ENCODE measurements at regions not wholly inside any gene's neighbourhood (a gene's known extent, or its start where the extent isn't known, plus 50 kb on each side); places are given as distances from the start of the nearest gene placed in this dataset.

- H3K4me3 ChIP-seq (replicated peaks in 1 of 2; ENCODE audit: low read depth in 2 of 2, low read length in 2 of 2): no peak overlapping the region
- TF ChIP-seq, protein P1, sequence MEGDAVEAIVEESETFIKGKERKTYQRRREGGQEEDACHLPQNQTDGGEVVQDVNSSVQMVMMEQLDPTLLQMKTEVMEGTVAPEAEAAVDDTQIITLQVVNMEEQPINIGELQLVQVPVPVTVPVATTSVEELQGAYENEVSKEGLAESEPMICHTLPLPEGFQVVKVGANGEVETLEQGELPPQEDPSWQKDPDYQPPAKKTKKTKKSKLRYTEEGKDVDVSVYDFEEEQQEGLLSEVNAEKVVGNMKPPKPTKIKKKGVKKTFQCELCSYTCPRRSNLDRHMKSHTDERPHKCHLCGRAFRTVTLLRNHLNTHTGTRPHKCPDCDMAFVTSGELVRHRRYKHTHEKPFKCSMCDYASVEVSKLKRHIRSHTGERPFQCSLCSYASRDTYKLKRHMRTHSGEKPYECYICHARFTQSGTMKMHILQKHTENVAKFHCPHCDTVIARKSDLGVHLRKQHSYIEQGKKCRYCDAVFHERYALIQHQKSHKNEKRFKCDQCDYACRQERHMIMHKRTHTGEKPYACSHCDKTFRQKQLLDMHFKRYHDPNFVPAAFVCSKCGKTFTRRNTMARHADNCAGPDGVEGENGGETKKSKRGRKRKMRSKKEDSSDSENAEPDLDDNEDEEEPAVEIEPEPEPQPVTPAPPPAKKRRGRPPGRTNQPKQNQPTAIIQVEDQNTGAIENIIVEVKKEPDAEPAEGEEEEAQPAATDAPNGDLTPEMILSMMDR (IDR thresholded peaks at IDR 0.05; ENCODE audit: low read depth, low read length): no peak
- no peak for DNase-seq (ENCODE audit: low read depth in 2 of 2)
Measured at GRCh38 chr13:58843071-58843470, 1211.5 kb downstream of the PCDH17 start.

GRCh38 chr13:58843567-58843966 lies 1212.0 kb downstream of the PCDH17 start:
- TF ChIP-seq, protein P1 (IDR thresholded peaks at IDR 0.05; ENCODE audit: low read depth, low read length): no peak

DNA sequence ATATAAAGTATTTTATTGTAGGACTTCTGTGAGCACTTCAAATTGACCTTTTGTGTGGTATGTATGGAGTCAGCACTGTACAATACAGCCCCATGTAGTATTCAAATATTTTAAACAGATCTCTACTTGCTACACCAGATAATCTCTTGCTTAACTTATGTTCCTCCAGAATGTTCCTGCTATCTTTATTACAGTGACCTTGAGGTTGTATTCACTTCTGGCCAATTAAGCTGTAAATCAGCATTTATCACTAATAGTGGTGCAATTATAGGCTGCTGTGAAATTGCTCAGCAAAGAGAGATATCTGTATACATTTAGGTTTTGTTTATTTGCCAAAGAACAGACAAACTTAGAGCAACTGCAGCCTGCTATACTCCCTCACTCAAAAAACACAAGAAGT lies 1218.6 kb downstream of the PCDH17 start:
- H3K4me3 ChIP-seq (replicated peaks in 1 of 2; ENCODE audit: low read depth in 2 of 2, low read length in 2 of 2): no peak overlapping the region
- TF ChIP-seq, protein P1 (IDR thresholded peaks at IDR 0.05; ENCODE audit: low read depth, low read length): no peak
- no peak for DNase-seq (ENCODE audit: low read depth in 2 of 2)

More at GRCh38 chr13:58843567-58843966, 1212.0 kb downstream of the PCDH17 start:
- DNase-seq (ENCODE audit: low read depth in 2 of 2): no peak
- no peak overlapping the region for H3K4me3 ChIP-seq (replicated peaks in 1 of 2; ENCODE audit: low read depth in 2 of 2, low read length in 2 of 2)

DNA sequence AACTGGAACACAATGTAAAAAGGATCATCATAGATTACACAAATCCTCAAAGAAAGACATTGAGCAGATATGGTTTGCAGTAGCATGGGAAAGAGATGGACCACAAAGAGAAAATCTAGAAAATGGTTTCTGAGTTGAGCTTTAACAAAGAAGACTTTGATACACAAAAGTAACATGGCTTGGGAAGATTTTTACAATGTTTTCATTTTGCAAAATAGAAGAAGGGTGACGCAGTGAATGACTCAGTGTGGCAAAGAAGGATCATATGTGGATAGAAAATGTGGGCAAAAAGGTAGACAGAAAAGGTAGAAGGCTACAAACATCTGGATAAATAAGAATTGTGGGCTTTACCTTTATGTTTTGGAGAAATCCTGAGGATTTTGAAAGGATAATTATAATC lies 1220.5 kb downstream of the PCDH17 start:
- H3K4me3 ChIP-seq (replicated peaks in 1 of 2; ENCODE audit: low read depth in 2 of 2, low read length in 2 of 2): no peak overlapping the region
- DNase-seq (ENCODE audit: low read depth in 2 of 2): peak in 1 of 2 donors; percentile 25
- TF ChIP-seq, protein P1 (IDR thresholded peaks at IDR 0.05; ENCODE audit: low read depth, low read length): no peak

DNA sequence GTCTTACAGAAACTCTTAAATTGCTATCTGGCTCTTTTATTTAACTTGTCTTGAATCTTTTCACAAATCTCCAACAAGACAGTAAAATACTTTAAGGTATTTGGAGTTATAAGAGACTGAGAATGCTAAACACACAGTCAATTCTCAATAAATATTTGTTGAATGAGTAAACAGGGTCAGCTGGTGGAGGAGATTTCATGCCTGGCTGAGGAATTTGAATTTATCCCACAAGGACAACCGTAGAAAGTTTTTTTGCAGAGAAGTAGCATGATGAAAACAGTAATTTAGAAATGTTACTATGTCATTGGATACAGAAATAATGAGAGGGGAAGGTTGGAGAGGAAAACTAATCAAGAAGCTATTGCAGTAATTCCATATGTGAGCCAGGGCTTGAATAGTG lies 1223.7 kb downstream of the PCDH17 start:
- TF ChIP-seq, protein P1 (IDR thresholded peaks at IDR 0.05; ENCODE audit: low read depth, low read length): no peak

GRCh38 chr13:58858870-58859371 lies 1227.4 kb downstream of the PCDH17 start:
- DNase-seq (ENCODE audit: low read depth in 2 of 2): no peak
- no peak overlapping the region for H3K4me3 ChIP-seq (replicated peaks in 1 of 2; ENCODE audit: low read depth in 2 of 2, low read length in 2 of 2)
- TF ChIP-seq, protein P1 (IDR thresholded peaks at IDR 0.05; ENCODE audit: low read depth, low read length): no peak

More for the DNA sequence above, 1223.7 kb downstream of the PCDH17 start:
- no peak overlapping the region for H3K4me3 ChIP-seq (replicated peaks in 1 of 2; ENCODE audit: low read depth in 2 of 2, low read length in 2 of 2)
- DNase-seq (ENCODE audit: low read depth in 2 of 2): peak in 1 of 2 donors; percentile 44

GRCh38 chr13:58865286-58865685 lies 1233.7 kb downstream of the PCDH17 start:
- TF ChIP-seq, protein P1 (IDR thresholded peaks at IDR 0.05; ENCODE audit: low read depth, low read length): no peak
- H3K4me3 ChIP-seq (replicated peaks in 1 of 2; ENCODE audit: low read depth in 2 of 2, low read length in 2 of 2): no peak overlapping the region

More at GRCh38 chr13:58865286-58865685, 1233.7 kb downstream of the PCDH17 start:
- no peak for DNase-seq (ENCODE audit: low read depth in 2 of 2)
